ENCODE measurements at regions not wholly inside any gene's neighbourhood (a gene's known extent, or its start where the extent isn't known, plus 50 kb on each side); places are given as distances from the start of the nearest gene placed in this dataset.

DNA sequence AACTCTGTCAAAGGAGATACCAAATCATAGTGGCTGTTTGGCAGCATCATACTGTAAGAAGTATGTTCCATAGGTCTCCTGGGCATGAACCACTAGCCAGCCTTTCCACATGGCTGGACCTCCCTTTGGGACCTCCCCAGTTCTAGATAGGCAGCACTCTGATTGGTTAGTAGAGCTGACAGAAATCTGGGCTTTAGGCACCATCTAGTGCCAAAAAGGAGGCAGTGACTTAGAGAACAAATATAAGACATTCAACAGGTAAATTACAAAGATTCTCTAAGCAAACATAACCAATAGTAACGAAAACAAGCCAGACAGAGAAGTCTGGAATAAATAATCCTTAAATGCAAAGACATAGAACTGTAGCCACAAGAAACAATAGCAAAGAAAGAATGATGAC is 148.0 kb upstream of the PDE3A start:
- no peak for DNase-seq

- no peak for DNase-seq
Measured at GRCh38 chr12:20232931-20233675, 135.2 kb upstream of the PDE3A start.

DNA sequence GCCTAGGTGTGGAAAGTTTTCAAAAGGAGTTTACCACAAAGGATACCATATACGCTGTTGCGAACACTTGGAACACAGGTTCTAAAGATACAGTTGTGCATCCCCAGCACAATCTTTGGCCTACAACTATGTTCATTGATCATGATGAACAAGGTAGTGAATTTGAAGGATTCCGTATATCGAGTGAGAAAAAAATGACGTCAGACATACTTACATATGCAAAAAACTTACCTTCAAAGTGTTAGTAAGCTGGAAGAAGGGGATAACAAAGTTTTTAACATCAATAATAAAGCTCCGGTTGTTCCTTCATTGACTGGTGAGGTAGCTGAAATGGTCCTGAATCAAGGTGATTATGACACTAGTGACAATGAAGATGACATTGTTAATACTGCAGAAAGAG is 133.9 kb upstream of the PDE3A start:
- DNase-seq: no peak

- DNase-seq: no peak
Measured at GRCh38 chr12:20237091-20237490, 131.2 kb upstream of the PDE3A start.

DNA sequence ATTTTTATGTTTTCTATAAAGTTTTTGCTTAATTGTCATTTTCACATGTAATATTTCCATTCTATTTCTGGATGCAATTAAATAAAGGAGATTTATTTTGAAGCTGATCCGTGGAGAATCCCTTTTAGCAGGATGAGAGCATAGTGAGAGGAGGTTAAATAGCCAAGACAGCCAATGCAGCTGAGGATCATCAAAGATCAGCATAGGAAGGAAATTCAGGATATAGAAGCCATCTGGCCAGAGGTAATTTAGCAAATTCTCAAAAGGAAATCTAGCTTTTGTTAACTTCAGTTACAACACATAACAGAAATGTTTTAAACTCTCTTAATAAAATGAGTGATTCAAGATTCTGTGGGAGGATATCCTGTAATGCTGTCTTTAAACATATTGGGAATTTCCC is 122.8 kb upstream of the PDE3A start:
- DNase-seq: no peak

DNA sequence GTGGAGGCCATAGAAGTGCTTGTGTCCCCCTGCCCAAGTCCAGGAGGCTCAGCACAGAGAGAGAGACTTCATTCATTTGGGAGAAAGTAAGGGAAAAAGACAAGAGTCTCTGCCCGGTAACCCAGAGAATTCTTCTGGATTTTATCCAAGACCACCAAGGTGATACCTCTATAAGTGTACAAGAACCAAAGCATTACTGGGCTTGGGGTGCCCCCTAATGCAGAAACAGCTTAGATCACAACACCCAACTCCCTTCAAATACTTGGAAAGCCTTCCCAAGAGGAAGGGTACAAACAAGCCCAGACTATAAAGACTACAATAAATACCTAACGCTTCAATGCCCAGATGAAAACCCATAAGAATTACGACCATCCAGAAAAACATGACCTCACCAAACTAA is 119.7 kb upstream of the PDE3A start:
- DNase-seq: no peak

DNA sequence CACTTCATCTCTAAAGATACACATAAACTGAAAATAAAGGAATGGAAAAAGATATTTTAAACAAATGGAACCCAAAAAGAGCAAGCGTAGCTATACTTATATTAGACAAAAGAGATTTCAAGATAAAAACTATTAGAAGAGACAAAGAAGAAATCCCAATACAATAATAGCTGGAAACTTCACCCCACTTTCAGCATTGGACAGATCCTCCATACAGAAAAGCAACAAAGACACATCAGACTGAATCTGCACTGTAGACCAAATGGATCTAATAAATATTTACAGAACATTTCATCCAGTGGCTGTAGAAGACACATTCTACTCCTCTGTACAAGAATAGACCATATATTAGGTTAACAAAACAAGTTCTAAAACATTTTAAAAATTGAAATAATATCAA is 117.6 kb upstream of the PDE3A start:
- no peak for DNase-seq

- DNase-seq: no peak
Measured at GRCh38 chr12:20257311-20257710, 111.0 kb upstream of the PDE3A start.

DNA sequence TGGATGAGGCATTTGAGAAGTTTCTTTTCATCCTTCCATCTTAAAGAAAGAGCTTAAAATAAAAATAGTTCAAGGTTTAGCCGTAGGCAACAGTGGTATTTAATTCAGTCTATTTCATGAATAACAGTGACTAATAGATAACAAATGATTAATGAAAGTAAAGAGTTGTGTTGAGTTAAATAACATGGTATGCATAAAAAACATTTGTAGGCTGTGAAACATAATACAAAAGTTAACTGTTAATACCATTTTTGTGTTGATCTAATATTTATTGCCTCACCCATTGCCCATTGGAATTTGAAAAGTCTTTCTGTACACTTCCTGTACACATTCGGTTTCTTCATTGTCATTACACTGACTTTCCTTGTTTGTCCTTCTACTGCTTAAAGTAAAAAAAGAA is 108.6 kb upstream of the PDE3A start:
- no peak for DNase-seq

DNA sequence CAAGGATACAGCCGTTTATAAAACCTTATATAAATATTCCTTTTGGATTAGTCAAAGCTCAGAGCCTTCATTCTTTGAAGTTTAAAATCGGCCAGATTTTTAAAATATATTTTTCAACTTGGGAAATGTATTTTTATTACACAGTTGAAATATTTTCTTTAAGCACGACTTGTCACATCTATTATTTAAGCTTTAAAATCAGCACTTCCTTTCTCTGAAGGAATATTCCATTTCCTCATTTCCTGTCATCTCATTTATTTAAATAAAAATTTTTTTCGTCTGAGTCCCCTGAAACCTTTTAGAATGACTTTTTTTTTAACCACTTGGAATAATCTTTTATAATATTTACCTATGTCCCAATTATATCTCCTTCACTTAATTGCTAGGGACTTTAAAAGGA is 107.5 kb upstream of the PDE3A start:
- no peak for DNase-seq

DNA sequence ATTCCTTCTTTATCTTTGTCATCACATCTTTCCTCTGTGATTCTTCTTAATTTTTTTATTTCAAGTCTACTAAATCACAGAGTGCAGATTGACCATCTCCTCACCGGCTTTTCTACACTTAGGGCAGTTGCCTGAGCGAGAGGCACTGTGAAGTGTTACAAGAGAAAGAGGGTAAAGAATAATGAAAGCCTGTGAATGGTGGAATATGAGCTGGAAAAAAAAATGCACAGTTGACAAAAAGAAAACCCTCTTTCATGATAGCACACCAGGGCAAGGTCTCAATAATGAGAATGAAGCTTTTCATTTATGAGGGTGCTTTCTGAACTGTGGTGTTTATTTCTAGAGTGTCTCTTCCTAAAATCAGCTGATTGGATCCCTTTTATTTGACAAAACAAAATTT is 106.2 kb upstream of the PDE3A start:
- no peak for DNase-seq

DNA sequence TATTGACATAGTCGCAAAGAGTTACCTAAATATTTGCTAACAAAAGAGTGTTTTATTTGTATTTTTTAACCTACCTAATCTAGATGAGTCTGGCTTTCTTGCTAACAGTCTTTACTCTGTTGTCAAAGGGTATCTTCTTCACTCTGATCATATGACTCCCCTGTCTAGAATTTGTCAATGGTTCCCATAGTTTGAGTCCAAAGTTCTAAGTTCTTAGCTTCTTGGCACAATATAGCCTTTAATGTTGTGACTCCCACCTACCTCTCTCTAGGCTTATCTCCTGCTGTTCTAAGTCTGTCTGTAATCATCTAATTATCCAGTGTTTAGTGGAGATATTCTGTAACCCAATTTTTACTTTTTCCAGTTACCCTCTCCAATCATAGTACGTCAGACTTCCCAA is 104.3 kb upstream of the PDE3A start:
- DNase-seq: no peak

DNA sequence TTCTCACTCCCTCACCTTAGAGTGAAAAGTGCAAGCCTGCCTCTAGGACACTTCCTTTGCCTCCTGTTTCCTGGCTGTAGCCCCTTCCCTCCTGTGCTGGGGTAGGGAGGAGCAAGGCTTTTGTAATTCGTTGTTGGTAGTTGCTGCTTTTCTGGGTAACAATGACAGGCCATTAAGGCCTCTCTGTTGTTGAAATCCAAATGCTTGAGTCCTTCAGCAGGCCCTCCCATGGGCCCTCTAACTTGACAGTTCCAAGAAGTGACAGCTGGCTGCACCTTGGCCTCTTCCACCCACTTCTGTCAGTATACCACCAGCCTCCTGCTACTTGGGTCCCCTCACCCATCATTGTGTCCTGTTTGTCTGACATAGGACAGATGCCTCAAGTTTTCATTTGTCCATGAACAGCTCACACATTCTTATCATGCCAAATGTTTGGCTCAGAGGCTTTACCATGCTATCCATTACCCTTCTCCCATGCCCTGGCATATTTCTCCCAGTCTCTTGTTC is 103.7 kb upstream of the PDE3A start:
- DNase-seq: no peak

DNA sequence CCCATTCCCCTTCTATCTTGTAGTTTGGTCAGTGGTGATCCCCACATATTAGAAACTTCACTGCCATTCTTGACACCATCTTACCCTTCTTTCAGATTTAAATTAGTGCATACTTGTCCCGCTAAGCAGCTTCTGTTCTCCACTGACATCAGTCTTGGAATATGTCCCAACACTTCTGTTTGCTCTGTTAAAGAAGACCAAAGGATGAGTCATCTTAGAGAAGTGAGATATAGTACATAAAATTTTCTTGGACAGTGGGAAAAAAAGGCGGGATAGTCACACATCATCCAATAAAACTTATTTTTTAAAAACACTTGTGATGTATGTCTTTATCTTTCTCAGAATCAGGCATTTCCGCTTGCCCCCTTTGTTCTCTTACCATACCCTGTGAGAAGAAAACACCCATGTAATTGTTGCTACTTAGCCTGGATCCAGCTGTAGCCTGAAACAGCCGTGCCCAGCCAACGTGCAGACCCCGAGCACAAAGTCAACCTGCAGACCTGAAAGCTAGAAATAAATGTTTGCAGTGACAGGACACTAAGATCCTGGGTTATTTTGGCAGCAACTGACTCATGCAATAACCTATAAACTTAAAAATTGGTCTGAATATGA is 100.1 kb upstream of the PDE3A start:
- DNase-seq: no peak

DNA sequence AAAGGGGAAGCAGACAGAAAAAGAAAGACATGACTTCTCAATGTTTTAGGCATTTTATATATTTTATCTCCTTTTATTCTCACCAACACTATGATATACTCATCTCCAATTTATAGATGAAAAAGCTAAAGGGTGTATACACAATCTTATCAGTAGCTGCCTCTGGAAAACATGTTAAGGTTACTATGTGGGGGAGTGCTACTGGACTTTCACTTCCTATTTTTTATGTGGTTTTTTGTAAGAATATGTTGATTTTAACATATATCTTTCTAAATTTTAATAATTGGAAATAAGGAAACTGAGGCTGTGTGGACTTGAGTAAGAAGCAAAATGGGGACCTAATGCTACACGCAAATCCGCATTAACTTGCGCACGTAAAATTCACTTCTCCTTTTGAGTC is 99.6 kb upstream of the PDE3A start:
- DNase-seq: no peak

GRCh38 chr12:20269337-20270067 is 98.8 kb upstream of the PDE3A start:
- no peak for DNase-seq

DNA sequence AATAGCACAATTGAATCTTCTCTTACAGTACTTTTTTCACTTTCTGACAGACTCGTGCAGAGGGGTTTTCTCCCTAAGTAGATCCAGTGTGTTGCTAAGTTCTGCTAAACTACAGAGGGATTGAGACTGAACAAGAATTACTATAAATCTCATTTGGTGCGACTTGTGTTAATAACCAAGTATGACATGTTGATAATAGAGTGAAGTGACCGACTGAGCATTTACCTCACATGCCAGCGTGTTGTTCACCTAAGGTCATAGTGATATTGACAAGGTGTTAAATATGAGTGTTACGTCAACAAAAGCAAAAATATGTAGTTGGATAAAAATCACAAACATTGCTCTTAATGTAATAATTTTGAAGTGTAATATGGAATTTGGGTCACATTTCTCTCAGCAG is 97.8 kb upstream of the PDE3A start:
- DNase-seq: no peak

DNA sequence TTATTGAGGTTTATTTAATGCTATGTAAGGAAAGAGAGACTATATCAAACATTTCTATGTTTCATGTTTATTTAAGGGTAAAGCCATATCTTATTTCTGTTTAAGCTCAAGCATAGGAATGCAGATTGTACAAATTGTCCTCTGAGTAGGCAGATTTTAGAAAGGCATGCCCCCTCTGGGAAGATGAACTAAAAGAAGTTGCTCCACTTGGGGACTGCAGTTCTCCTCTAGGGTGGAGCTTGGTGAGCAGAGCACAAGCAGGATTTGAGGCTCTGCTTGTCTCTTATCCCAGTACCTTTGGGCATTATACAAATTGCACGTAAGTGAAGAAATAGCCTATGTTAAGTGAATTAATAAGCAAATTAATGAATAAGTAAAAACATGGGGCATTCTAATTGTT is 96.2 kb upstream of the PDE3A start:
- no peak for DNase-seq

GRCh38 chr12:20272801-20273200 is 95.5 kb upstream of the PDE3A start:
- DNase-seq: no peak

DNA sequence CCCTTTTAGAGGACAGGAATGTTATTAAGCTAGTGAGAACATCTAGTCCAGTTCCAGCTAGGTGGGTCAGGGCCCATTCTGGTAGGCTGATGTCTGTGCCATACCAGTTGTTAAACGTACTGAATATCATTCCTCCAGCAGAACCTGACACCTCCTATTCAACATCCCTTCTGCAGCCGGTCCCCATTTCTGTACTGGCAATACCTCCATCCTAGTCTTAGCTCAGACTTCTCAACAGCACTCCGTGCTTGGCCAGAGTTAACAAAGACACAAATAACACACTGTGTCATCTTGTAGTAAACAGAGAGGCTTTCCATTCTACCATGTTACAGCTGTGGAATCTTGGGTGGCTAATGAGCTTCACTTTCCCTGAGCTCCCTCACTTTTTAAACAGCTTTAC is 94.3 kb upstream of the PDE3A start:
- DNase-seq: no peak

DNA sequence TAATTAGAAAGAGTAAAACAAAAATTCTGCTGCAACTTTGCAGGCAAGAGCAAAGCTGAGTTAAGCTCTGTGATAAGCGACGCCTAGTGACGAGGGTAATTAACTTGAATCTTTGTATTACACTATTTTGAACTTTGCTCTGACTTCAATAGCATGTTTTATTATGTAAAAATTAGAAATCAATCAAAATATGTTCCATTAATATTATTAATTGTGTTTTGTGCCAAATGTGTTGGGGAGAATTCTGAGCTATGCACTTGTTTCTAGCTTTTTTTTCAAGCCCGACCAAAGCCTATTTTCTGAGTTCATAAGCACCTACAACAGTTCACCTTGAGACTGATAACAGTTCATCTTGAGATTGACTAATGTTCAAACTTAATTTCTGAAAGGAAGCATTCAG is 90.1 kb upstream of the PDE3A start:
- DNase-seq: no peak

DNA sequence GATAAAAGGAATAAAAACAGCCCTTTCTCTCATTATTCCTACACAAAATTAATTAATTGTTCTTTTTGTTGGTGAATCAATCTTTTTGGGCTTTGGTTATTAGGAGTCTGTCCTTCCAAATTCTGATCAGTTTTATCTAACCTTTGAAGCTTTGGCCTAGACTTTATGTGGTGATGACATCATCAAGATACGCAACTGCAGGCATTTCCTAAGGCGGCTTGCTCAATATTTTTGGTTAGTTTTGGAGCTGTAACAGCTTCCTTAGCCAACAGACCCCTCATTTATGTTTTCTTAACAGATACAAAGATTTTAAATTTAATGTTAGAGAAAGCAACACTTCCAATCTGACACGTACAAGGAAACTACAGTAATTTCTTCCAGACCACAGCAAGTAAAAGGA is 87.8 kb upstream of the PDE3A start:
- DNase-seq: no peak

DNA sequence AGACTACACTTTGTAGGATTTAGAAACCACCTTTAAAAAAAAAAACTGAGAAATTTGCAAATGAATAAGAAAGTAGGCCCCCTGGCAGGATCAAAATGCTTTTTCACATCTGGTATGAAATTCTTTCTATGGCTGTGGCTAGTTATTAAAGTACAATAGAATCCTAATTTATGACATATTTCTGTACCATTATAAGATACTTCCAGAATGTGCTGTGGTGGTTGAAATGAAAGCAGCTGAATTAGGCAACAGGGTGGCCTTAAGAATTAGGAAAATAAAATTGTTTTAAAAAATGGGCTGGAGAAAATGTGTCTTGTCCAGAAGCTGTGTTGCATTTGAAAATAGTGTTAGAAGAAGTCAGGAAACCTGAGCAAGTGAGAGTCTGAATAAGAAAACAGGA is 85.9 kb upstream of the PDE3A start:
- DNase-seq: no peak

GRCh38 chr12:20283482-20283881 is 84.9 kb upstream of the PDE3A start:
- DNase-seq: no peak

All from CD4-positive, alpha-beta T cell treated with Interleukin-17A for 1 hour (primary cell).